ENCODE measurements at regions not wholly inside any gene's neighbourhood (a gene's known extent, or its start where the extent isn't known, plus 50 kb on each side); places are given as distances from the start of the nearest gene placed in this dataset.

GRCh38 chr10:57673446-57673960 lies 594.2 kb downstream of the IPMK start:
- Histone ChIP-seq H3K27me3 (ENCODE audit: insufficient read depth, low read depth) (no peaks in the 10 kb centered on the region), H3K27ac (no peak overlapping the region), H3K9ac (no peak overlapping the region), H3K36me3 (ENCODE audit: insufficient read depth) (no peaks in the 10 kb centered on the region), H3K4me1 (ENCODE audit: low read depth, poor library complexity, severe bottlenecking) (no peaks in the 10 kb centered on the region), H3K4me3 (IDR thresholded peaks at IDR 0.05; ENCODE audit: insufficient read depth, low read depth, low read length) (no peak overlapping the region), H3K4me2 (no peak overlapping the region), H2AFZ (ENCODE audit: low read depth) (no peak overlapping the region), H3K79me2 (ENCODE audit: insufficient read depth, low read depth) (no peaks in the 10 kb centered on the region), H4K20me1 (ENCODE audit: insufficient read depth) (no peaks in the 10 kb centered on the region)
- TF ChIP-seq, protein P1, sequence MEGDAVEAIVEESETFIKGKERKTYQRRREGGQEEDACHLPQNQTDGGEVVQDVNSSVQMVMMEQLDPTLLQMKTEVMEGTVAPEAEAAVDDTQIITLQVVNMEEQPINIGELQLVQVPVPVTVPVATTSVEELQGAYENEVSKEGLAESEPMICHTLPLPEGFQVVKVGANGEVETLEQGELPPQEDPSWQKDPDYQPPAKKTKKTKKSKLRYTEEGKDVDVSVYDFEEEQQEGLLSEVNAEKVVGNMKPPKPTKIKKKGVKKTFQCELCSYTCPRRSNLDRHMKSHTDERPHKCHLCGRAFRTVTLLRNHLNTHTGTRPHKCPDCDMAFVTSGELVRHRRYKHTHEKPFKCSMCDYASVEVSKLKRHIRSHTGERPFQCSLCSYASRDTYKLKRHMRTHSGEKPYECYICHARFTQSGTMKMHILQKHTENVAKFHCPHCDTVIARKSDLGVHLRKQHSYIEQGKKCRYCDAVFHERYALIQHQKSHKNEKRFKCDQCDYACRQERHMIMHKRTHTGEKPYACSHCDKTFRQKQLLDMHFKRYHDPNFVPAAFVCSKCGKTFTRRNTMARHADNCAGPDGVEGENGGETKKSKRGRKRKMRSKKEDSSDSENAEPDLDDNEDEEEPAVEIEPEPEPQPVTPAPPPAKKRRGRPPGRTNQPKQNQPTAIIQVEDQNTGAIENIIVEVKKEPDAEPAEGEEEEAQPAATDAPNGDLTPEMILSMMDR (conservative IDR thresholded peaks at IDR 0.05; ENCODE audit: low read depth, low read length), result no peak

GRCh38 chr10:57664815-57665214 lies 602.9 kb downstream of the IPMK start:
- H3K36me3 ChIP-seq (ENCODE audit: insufficient read depth), result no peaks in the 10 kb centered on the region
- no peak overlapping the region for H3K9ac ChIP-seq
- no peaks in the 10 kb centered on the region for H3K27me3 ChIP-seq (ENCODE audit: insufficient read depth, low read depth)
- H3K79me2 ChIP-seq (ENCODE audit: insufficient read depth, low read depth), result no peaks in the 10 kb centered on the region
- no peaks in the 10 kb centered on the region for H4K20me1 ChIP-seq (ENCODE audit: insufficient read depth)
- no peak overlapping the region for H3K4me3 ChIP-seq (IDR thresholded peaks at IDR 0.05; ENCODE audit: insufficient read depth, low read depth, low read length)
- no peak overlapping the region for H2AFZ ChIP-seq (ENCODE audit: low read depth)
- TF ChIP-seq, protein P1 (conservative IDR thresholded peaks at IDR 0.05; ENCODE audit: low read depth, low read length), result no peak
- H3K27ac ChIP-seq, result peak overlapping the region; percentile 30; the same call in 1 of the 2 replicates
- peaks cover 50% of the 10 kb centered on the region for H3K4me1 ChIP-seq (ENCODE audit: low read depth, poor library complexity, severe bottlenecking)
- H3K4me2 ChIP-seq, result peak overlapping the region; percentile 0

DNA sequence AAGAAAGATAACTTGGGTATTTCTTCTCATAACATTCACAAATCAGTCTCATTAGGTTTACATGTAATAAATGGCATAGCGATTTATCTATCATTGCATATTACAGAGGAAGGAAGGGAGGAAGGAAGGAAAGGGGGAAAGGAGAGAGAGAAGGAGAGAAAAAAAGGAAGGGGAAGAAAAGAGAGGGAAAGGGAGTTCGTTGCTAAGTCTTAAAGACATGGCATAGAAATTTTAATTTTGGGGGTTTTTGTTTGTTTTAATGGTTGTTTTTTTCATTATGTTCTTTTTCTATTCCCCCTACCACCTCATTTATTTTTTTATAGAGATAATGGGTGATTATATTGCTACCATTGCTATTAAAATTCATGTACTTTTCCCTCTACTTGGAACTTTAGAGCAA lies 604.3 kb downstream of the IPMK start:
- Histone ChIP-seq H3K4me1 (ENCODE audit: low read depth, poor library complexity, severe bottlenecking) (peaks cover 50% of the 10 kb centered on the region), H3K36me3 (ENCODE audit: insufficient read depth) (no peaks in the 10 kb centered on the region), H2AFZ (ENCODE audit: low read depth) (no peak overlapping the region), H3K4me3 (IDR thresholded peaks at IDR 0.05; ENCODE audit: insufficient read depth, low read depth, low read length) (no peak overlapping the region), H3K9ac (no peak overlapping the region), H4K20me1 (ENCODE audit: insufficient read depth) (no peaks in the 10 kb centered on the region), H3K27ac (peak overlapping the region; percentile 29; the same call in 1 of the 2 replicates), H3K79me2 (ENCODE audit: insufficient read depth, low read depth) (no peaks in the 10 kb centered on the region), H3K27me3 (ENCODE audit: insufficient read depth, low read depth) (no peaks in the 10 kb centered on the region), H3K4me2 (peak overlapping the region; percentile 56)
- TF ChIP-seq, protein P1 (conservative IDR thresholded peaks at IDR 0.05; ENCODE audit: low read depth, low read length), result no peak

DNA sequence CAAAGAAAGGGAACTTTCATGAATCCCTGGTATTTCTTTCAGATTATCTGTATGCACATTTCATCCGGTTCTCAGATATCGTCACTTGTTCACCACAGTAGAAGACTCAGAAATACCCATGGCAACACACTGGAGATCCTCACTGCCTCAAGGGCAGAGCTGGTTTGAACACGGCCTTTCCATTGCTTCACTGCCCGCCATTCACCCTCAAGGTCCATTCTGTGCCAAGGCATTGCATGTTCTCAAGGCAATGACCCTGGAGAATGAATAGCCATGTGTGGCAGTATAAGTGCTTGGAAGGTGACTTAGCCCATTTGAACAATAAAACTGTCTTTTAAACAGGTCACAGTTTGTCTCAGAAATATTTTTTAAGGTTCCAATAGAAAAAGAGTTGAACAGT lies 606.5 kb downstream of the IPMK start:
- H3K4me3 ChIP-seq (IDR thresholded peaks at IDR 0.05; ENCODE audit: insufficient read depth, low read depth, low read length), result no peak overlapping the region
- no peaks in the 10 kb centered on the region for H3K36me3 ChIP-seq (ENCODE audit: insufficient read depth)
- no peaks in the 10 kb centered on the region for H4K20me1 ChIP-seq (ENCODE audit: insufficient read depth)
- TF ChIP-seq, protein P1 (conservative IDR thresholded peaks at IDR 0.05; ENCODE audit: low read depth, low read length), result no peak
- H3K27me3 ChIP-seq (ENCODE audit: insufficient read depth, low read depth), result no peaks in the 10 kb centered on the region
- H3K4me1 ChIP-seq (ENCODE audit: low read depth, poor library complexity, severe bottlenecking), result peaks cover 39% of the 10 kb centered on the region
- no peak overlapping the region for H2AFZ ChIP-seq (ENCODE audit: low read depth)
- no peak overlapping the region for H3K9ac ChIP-seq
- no peak overlapping the region for H3K4me2 ChIP-seq
- no peak overlapping the region for H3K27ac ChIP-seq
- H3K79me2 ChIP-seq (ENCODE audit: insufficient read depth, low read depth), result no peaks in the 10 kb centered on the region

Measured in KMS-11 (cell line).